H1 (cell line): ENCODE measurements at regions not wholly inside any gene's neighbourhood (a gene's known extent, or its start where the extent isn't known, plus 50 kb on each side); places are given as distances from the start of the nearest gene placed in this dataset.

ENCODE experiments used
- CTCF ChIA-PET: fragments of 300-600 bp; sonication (Branson Sonifier 250); formaldehyde crosslinking; loops from one replicate; lab custom pipeline; 2021; ENCODE audit not compliant: partially characterized antibody; lab: Charles Lee
- POLR2A ChIA-PET: fragments of 300-600 bp; sonication (Branson Sonifier 250); formaldehyde crosslinking; loops from one replicate; lab custom pipeline; 2021; ENCODE audit warnings: inconsistent platforms; ENCODE audit not compliant: partially characterized antibody; lab: Charles Lee
- DNase-seq, 2 experiments: peaks; one replicate each; pipeline versions ENCODE4 v3.0.0 to v3.0.0-alpha.2; 2010 to 2022; ENCODE audit warnings: low spot score in 2 of 2, low read depth in 1 of 2, mixed read lengths in 1 of 2
- FAIRE-seq: peaks from 2 replicates; lab custom pipeline; 2011; peaks lifted over from hg19 to GRCh38; lab: Jason Lieb, UNC
- H2AFZ ChIP-seq: 2 replicates; pipeline ENCODE4 v1.8.1; 2012; ENCODE audit warnings: low read length, inconsistent platforms
- H2AK5ac ChIP-seq: 2 replicates; pipeline ENCODE4 v1.6.1; 2013; ENCODE audit warnings: low read depth, low read length
- H2BK120ac ChIP-seq: replicated peaks from 2 replicates; pipeline ENCODE3; 2013; ENCODE audit warnings: low read depth, low read length, inconsistent platforms
- H2BK12ac ChIP-seq: 2 replicates; pipeline ENCODE4 v1.6.1; 2013; ENCODE audit warnings: low read depth, low read length
- H2BK15ac ChIP-seq: 2 replicates; pipeline ENCODE4 v1.6.1; 2013; ENCODE audit warnings: low read length
- H2BK20ac ChIP-seq: 2 replicates; pipeline ENCODE4 v1.6.1; 2013; ENCODE audit warnings: low read length
- H2BK5ac ChIP-seq: 2 replicates; pipeline ENCODE4 v1.6.1; 2013; ENCODE audit warnings: low read depth, low read length
- H3K14ac ChIP-seq: 2 replicates; pipeline ENCODE4 v1.6.1; 2013; ENCODE audit warnings: inconsistent platforms; ENCODE audit not compliant: insufficient read length
- H3K18ac ChIP-seq: 2 replicates; pipeline ENCODE4 v1.6.1; 2013; ENCODE audit warnings: low read length; ENCODE audit errors: extremely low read depth
- H3K23ac ChIP-seq: 2 replicates; pipeline ENCODE4 v1.6.1; 2013; ENCODE audit warnings: inconsistent platforms; ENCODE audit not compliant: insufficient read length
- H3K23me2 ChIP-seq: 2 replicates; pipeline ENCODE4 v1.6.1; 2013; ENCODE audit warnings: low read depth, low read length
- H3K27ac ChIP-seq: 2 replicates; pipeline ENCODE4 v1.6.1; 2011; ENCODE audit warnings: low read depth, low read length, inconsistent platforms
- H3K27me3 ChIP-seq, 4 experiments: replicated peaks in 1 of 4; 1 replicate in 1 of 4; 2 replicates in 3 of 4; pipeline versions ENCODE4 v1.6.1 to v1.8.1; 2011 to 2013; ENCODE audit warnings: low read length in 3 of 4, mild to moderate bottlenecking in 3 of 4, inconsistent platforms in 2 of 4, mixed read lengths in 2 of 4, moderate library complexity in 1 of 4; ENCODE audit not compliant: control insufficient read depth in 3 of 4, insufficient read depth in 3 of 4; ENCODE audit errors: extremely low read depth in 1 of 4
- H3K36me3 ChIP-seq, 4 experiments: 2 replicates each; pipeline versions ENCODE4 v1.6.1 to v1.8.1; 2011 to 2013; ENCODE audit warnings: mild to moderate bottlenecking in 4 of 4, low read length in 3 of 4, moderate library complexity in 2 of 4, control low read depth in 1 of 4, inconsistent platforms in 1 of 4; ENCODE audit not compliant: insufficient read depth in 4 of 4, control insufficient read depth in 2 of 4
- H3K4ac ChIP-seq: replicated peaks from 2 replicates; pipeline ENCODE3; 2013; ENCODE audit warnings: low read length, low read depth, mixed read lengths, inconsistent platforms; ENCODE audit not compliant: insufficient read length
- H3K4me1 ChIP-seq, 4 experiments: replicated peaks in 1 of 4; 1 replicate in 1 of 4; 2 replicates in 3 of 4; pipeline versions ENCODE4 v1.6.1 to v1.8.1; 2011 to 2013; ENCODE audit warnings: low read length in 3 of 4, inconsistent platforms in 2 of 4, mixed read lengths in 1 of 4; ENCODE audit not compliant: insufficient read depth in 4 of 4, control insufficient read depth in 3 of 4
- H3K4me2 ChIP-seq, 2 experiments: 2 replicates each; pipeline versions ENCODE4 v1.6.1 to v1.8.1; 2011 to 2013; ENCODE audit warnings: low read depth in 2 of 2, low read length in 2 of 2, control low read depth in 1 of 2, inconsistent platforms in 1 of 2, mild to moderate bottlenecking in 1 of 2; ENCODE audit not compliant: insufficient read depth in 1 of 2
- H3K4me3 ChIP-seq, 4 experiments: fragments of 200-600, 300-600 bp in 1 of 4; sonication (generic), shearing (Covaris generic), sonication (Bioruptor Twin) in 1 of 4; 2 replicates each; pipeline versions ENCODE4 v1.5.1 to v1.8.1; 2011 to 2016; ENCODE audit warnings: low read length in 4 of 4, low read depth in 3 of 4, control low read depth in 2 of 4, inconsistent platforms in 2 of 4, mild to moderate bottlenecking in 2 of 4, mixed read lengths in 1 of 4, moderate library complexity in 1 of 4; ENCODE audit not compliant: insufficient read depth in 2 of 4; ENCODE audit errors: extremely low read depth in 1 of 4
- H3K56ac ChIP-seq: replicated peaks from 2 replicates; pipeline ENCODE3; 2013; ENCODE audit warnings: low read depth, mild to moderate bottlenecking, mixed read lengths, low read length, inconsistent platforms; ENCODE audit not compliant: insufficient read length
- H3K79me1 ChIP-seq: 2 replicates; pipeline ENCODE4 v1.6.1; 2013; ENCODE audit warnings: low read depth, low read length, control low read depth
- H3K79me2 ChIP-seq, 2 experiments: 2 replicates each; pipeline versions ENCODE4 v1.6.1 to v1.8.1; 2012 to 2013; ENCODE audit warnings: low read length in 2 of 2, mild to moderate bottlenecking in 2 of 2, inconsistent platforms in 1 of 2; ENCODE audit not compliant: insufficient read depth in 2 of 2, control insufficient read depth in 1 of 2
- H3K9ac ChIP-seq, 4 experiments: replicated peaks in 1 of 4; 1 replicate in 1 of 4; 2 replicates in 3 of 4; pipeline versions ENCODE4 v1.6.1 to v1.8.1; 2011 to 2013; ENCODE audit warnings: low read depth in 3 of 4, low read length in 3 of 4, control low read depth in 2 of 4, mild to moderate bottlenecking in 2 of 4, moderate library complexity in 2 of 4, inconsistent platforms in 1 of 4; ENCODE audit errors: extremely low read depth in 1 of 4
- H3K9me3 ChIP-seq, 2 experiments: 2 replicates each; pipeline versions ENCODE4 v1.6.1 to v1.8.1; 2012 to 2013; ENCODE audit warnings: mild to moderate bottlenecking in 2 of 2, moderate library complexity in 2 of 2, control low read depth in 1 of 2, inconsistent platforms in 1 of 2, low read depth in 1 of 2, low read length in 1 of 2, mixed read lengths in 1 of 2; ENCODE audit not compliant: insufficient read depth in 2 of 2
- H4K20me1 ChIP-seq, 2 experiments: replicated peaks in 1 of 2; 2 replicates each; pipeline versions ENCODE3 to v1.8.1; 2011 to 2013; ENCODE audit warnings: inconsistent platforms in 2 of 2, low read length in 2 of 2, mild to moderate bottlenecking in 1 of 2; ENCODE audit not compliant: insufficient read depth in 2 of 2, control insufficient read depth in 1 of 2
- H4K5ac ChIP-seq: 2 replicates; pipeline ENCODE4 v1.6.1; 2013; ENCODE audit warnings: low read length, low read depth, mixed read lengths, inconsistent platforms; ENCODE audit not compliant: insufficient read length
- H4K8ac ChIP-seq: 2 replicates; pipeline ENCODE4 v1.8.0; 2013; ENCODE audit warnings: mild to moderate bottlenecking, moderate library complexity, low read length, inconsistent platforms; ENCODE audit not compliant: insufficient read depth; ENCODE audit errors: extremely low read depth
- H4K91ac ChIP-seq: replicated peaks from 2 replicates; pipeline ENCODE3; 2013; ENCODE audit warnings: low read length, mixed read lengths, inconsistent platforms; ENCODE audit not compliant: insufficient read length
- ATF3 ChIP-seq: IDR thresholded peaks from 2 replicates; pipeline ENCODE4 v1.6.1; 2011; ENCODE audit warnings: low read depth, mild to moderate bottlenecking, low read length; ENCODE audit not compliant: insufficient read depth
- CEBPB ChIP-seq: IDR thresholded peaks from 2 replicates; pipeline ENCODE4 v1.6.1; 2012; ENCODE audit warnings: low read depth, low read length
- CHD1 ChIP-seq: IDR thresholded peaks from 2 replicates; pipeline ENCODE4 v1.6.1; 2012; ENCODE audit warnings: low read depth, low read length, improper control_type of control experiment
- CTBP2 ChIP-seq: IDR thresholded peaks from 2 replicates; pipeline ENCODE4 v1.7.0; 2011; ENCODE audit warnings: borderline replicate concordance, mild to moderate bottlenecking, moderate library complexity, mixed read lengths, low read length; ENCODE audit not compliant: insufficient read depth, insufficient read length
- EP300 ChIP-seq, 2 experiments: IDR thresholded peaks; 1 replicate in 1 of 2; 2 replicates in 1 of 2; pipeline ENCODE4 v1.6.1; 2011 to 2012; ENCODE audit warnings: low read depth in 2 of 2, low read length in 2 of 2, mild to moderate bottlenecking in 2 of 2, borderline replicate concordance in 1 of 2, inconsistent platforms in 1 of 2, moderate library complexity in 1 of 2
- JUND ChIP-seq: IDR thresholded peaks from 2 replicates; pipeline ENCODE4 v1.6.1; 2011; ENCODE audit warnings: mild to moderate bottlenecking, improper control_type of control experiment, low read length
- KDM4A ChIP-seq: IDR thresholded peaks from one replicate; pipeline ENCODE4 v1.7.1; 2012; ENCODE audit warnings: low read depth, mild to moderate bottlenecking, moderate library complexity, low read length, inconsistent platforms; ENCODE audit not compliant: severe bottlenecking
- MAFK ChIP-seq: IDR thresholded peaks from 2 replicates; pipeline ENCODE4 v1.6.1; 2012; ENCODE audit warnings: low read depth, mild to moderate bottlenecking, improper control_type of control experiment, low read length
- RAD21 ChIP-seq, 2 experiments: IDR thresholded peaks in 1 of 2; conservative IDR thresholded peaks in 1 of 2; 2 replicates each; pipeline ENCODE4 v1.6.1; 2011; ENCODE audit warnings: low read depth in 2 of 2, low read length in 2 of 2, improper control_type of control experiment in 1 of 2, inconsistent platforms in 1 of 2, mild to moderate bottlenecking in 1 of 2, moderate library complexity in 1 of 2
- RNF2 ChIP-seq: fragments of 200-900, 300-1000 bp; sonication (generic); IDR thresholded peaks from 2 replicates; pipeline ENCODE4 v1.7.1; 2016; ENCODE audit warnings: borderline replicate concordance, low read depth, mild to moderate bottlenecking, antibody characterized with exemption, low read length; ENCODE audit not compliant: poor library complexity, severe bottlenecking; ENCODE audit errors: missing control alignments
- RXRA ChIP-seq: IDR thresholded peaks from 2 replicates; pipeline ENCODE4 v1.6.1; 2011; ENCODE audit warnings: low read depth, mild to moderate bottlenecking, low read length, moderate library complexity; ENCODE audit not compliant: insufficient read depth
- SIRT6 ChIP-seq: IDR thresholded peaks from one replicate; pipeline ENCODE4 v1.7.1; 2012; ENCODE audit warnings: low read length, inconsistent platforms
- SP4 ChIP-seq: IDR thresholded peaks from 2 replicates; pipeline ENCODE4 v1.6.1; 2012; ENCODE audit warnings: low read length, inconsistent platforms
- TEAD4 ChIP-seq: IDR thresholded peaks from 2 replicates; pipeline ENCODE4 v1.6.1; 2012; ENCODE audit warnings: low read depth, low read length, inconsistent platforms, mixed read lengths
- WGBS, 2 experiments: shearing (Covaris generic) in 1 of 2; methylation state at CpG; one replicate each; pipeline versions ENCODE4 v1.1.6 to v1.1.7; 2013 to 2015; ENCODE audit warnings: low lambda C conversion rate in 2 of 2, mixed read lengths in 2 of 2, inconsistent platforms in 1 of 2, low coverage in 1 of 2, missing lambda C conversion rate in 1 of 2; ENCODE audit not compliant: insufficient replicate concordance in 2 of 2, insufficient coverage in 1 of 2, insufficient read length in 1 of 2; ENCODE audit errors: extremely low coverage in 1 of 2, missing lambda C conversion rate in 1 of 2; 5-methylcytosine and 5-hydroxymethylcytosine counted together

GRCh38 chr16:60331168-60331567 is 1597.1 kb upstream of the GOT2 start:
- CTCF ChIA-PET, result no interaction called here
- no peak overlapping the region for H2BK15ac ChIP-seq
- no peak overlapping the region for H2BK20ac ChIP-seq
- H3K4me1 ChIP-seq, result no peaks in the 10 kb centered on the region
- no peak overlapping the region for H3K9ac ChIP-seq
- no peak overlapping the region for H2AFZ ChIP-seq
- H3K4me2 ChIP-seq, result no peak overlapping the region
- no peak overlapping the region for H3K23ac ChIP-seq
- H3K4ac ChIP-seq, result no peak overlapping the region
- H3K4me3 ChIP-seq, result no peak overlapping the region
- POLR2A ChIA-PET, result no interaction called here
- no peak overlapping the region for H4K5ac ChIP-seq
- 48% methylated on average over 2 of the region's 2 CpGs; no CpG with 5 or more reads in 1 of the 2 experiments for WGBS, 2 experiments
- no peak overlapping the region for H3K14ac ChIP-seq
- no peak overlapping the region for H4K8ac ChIP-seq
- H2BK120ac ChIP-seq, result no peak overlapping the region
- H3K79me1 ChIP-seq, result no peaks in the 10 kb centered on the region
- H4K20me1 ChIP-seq, result no peaks in the 10 kb centered on the region
- no peak overlapping the region for H2BK12ac ChIP-seq
- no peaks in the 10 kb centered on the region for H3K23me2 ChIP-seq
- 0 out of 4 replicates have a peak, but pooled peaks cover 0 to 3% of the 10 kb centered on the region in 2 experiments for H3K9me3 ChIP-seq
- TF ChIP-seq CHD1 (no peak), RAD21 (IDR thresholded peaks at IDR 0.05 in 1 of 2, conservative IDR thresholded peaks at IDR 0.05 in 1 of 2; ENCODE audit: low read depth in 2 of 2, low read length in 2 of 2) (no peak), SP4 (no peak), SIRT6 (no peak), ATF3 (no peak), RNF2 (no peak), CEBPB (no peak), CTBP2 (no peak), JUND (no peak), MAFK (no peak), EP300 (IDR thresholded peaks at IDR 0.05; ENCODE audit: borderline replicate concordance in 1 of 2, low read depth in 2 of 2, low read length in 2 of 2) (no peak), TEAD4 (no peak), RXRA (no peak), KDM4A (no peak)
- no peak overlapping the region for H2AK5ac ChIP-seq
- H3K27ac ChIP-seq, result no peak overlapping the region
- DNase-seq (no peak), FAIRE-seq (no peak)
- H3K79me2 ChIP-seq, result no peaks in the 10 kb centered on the region
- H3K18ac ChIP-seq, result no peak overlapping the region
- H2BK5ac ChIP-seq, result no peak overlapping the region
- no peaks in the 10 kb centered on the region for H3K27me3 ChIP-seq
- no peaks in the 10 kb centered on the region for H3K36me3 ChIP-seq
- H4K91ac ChIP-seq, result no peak overlapping the region
- no peak overlapping the region for H3K56ac ChIP-seq
